HL-60/S4 treated with phorbol 12-myristate 13-acetate at 8.2 ng/mL for 4 days and 3 days (cell line): ENCODE measurements at regions not wholly inside any gene's neighbourhood (a gene's known extent, or its start where the extent isn't known, plus 50 kb on each side); places are given as distances from the start of the nearest gene placed in this dataset.
"Not testable (repeated sequence)": the region's sequence is repeated elsewhere in the genome, so short reads cannot be mapped to it uniquely, and the experiment has no call there.

Experiments used
- in situ Hi-C: fragments of 300-500 bp; cut with MboI; formaldehyde crosslinking; loops from 2 replicates; pipeline ENCODE4 v1.15.0; 2022; ENCODE audit warnings: low sequenced_read_pairs

DNA sequence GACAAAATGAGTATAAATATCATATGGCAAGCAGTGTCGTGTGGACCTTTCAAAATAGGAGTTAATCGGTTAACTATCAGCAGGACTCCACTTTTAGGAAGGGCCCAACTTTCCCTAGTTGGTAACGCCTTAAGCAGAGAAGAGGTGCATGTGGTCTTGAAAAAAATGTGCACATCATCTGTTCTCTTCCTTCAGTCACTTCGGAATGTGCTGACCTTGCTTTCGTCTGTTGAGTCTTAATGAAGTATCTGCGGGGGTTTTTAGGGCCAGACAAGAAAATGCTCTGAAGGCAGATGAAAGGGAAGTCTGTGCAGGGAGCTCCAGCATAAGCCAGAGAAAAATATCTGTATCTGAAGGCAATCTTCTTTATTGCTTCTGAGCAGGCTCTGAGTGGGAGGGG, 185.2 kb downstream of the AEBP2 start:
- in situ Hi-C loops = no loop called here

GRCh38 chr12:19625551-19625950, 186.3 kb downstream of the AEBP2 start:
- in situ Hi-C loops = not testable (repeated sequence)

- in situ Hi-C loops = no loop called here
Measured at GRCh38 chr12:19627719-19628118, 188.4 kb downstream of the AEBP2 start.

DNA sequence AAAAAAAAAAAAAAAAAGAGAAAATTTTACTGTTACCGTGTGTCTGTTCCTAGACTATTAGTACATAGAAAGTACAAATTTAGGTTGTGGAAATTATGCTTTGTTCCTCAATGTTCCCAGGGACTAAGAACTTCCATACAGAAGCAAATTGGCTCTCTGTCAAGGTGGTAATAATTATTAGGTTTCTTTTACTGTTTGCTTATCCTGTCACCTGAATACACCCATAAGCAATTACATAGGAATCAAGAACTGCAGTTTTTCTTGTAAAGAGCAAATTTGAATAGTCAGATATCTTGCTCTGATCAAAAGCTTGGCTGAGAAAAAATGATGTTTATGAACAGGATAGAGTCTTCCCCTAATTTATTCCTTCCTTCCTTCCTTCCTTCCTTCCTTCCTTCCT, 191.2 kb downstream of the AEBP2 start:
- in situ Hi-C loops = no loop called here

DNA sequence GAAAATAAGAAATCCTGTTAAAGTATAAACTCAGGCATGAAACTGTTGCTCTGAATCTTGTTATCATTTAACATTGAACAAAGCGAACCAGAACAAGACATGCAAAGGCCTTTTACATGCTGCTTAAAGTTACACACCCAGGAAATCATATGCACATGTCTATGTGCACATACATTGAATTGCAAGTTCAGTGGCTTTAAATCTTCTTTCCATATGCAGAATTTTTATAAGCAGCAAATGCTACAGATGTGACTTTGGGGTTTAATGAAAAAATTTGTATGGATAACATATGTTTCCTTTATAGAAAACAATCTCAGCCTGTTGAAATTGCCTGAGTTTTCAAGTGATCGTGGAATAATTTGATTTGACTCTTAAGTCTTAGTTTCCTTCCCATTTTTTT, 193.9 kb downstream of the AEBP2 start:
- in situ Hi-C loops = no loop called here

DNA sequence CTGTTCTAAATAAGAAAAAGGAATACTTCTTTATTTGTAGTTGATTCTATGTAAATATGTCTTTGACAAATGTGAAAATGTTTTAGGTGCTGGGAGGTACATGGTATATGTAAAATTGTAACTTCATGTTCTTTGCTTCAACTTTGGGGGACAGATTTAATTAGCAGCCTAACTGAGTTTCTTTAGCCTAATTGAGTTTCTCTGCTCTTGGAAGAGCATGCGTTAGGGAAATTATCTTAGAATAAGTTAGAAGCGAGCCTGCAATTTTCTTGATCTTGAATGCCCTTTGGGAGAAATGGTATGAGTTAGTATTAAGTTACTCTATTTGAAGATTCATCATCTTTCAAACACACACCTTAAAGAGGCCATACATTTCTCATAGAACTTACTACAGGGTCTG, 194.3 kb downstream of the AEBP2 start:
- in situ Hi-C loops = no loop called here

DNA sequence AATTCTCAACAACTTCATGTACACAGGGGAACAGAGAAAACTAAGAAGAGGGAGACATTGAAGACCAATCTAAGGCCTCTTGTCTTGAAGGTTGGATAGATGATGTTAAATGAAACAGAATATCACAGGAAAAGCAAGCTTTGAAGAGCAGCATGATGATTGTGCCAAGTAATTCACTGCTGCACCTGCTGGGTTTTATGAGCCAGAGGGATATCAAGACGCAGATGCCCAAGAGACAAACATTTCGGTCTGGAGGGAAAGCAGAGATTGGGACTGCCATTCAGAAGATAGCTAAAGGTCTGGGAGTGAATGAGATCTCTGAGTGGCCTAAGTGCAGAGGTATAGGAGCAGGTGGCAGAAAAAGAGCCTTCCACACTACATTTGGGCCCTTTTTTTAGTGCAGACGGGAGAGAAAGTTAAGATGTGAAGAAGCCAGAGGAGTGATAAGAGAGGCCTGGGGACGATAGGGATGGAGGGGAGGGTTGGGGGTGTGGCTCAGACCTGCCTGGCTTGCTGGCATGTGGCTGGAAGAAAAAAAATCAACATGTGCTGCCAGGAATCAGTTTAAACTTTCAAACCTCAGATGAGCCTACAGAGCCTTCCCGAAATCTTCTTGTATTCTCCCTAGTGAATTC, 200.6 kb downstream of the AEBP2 start:
- in situ Hi-C loops = no loop called here

DNA sequence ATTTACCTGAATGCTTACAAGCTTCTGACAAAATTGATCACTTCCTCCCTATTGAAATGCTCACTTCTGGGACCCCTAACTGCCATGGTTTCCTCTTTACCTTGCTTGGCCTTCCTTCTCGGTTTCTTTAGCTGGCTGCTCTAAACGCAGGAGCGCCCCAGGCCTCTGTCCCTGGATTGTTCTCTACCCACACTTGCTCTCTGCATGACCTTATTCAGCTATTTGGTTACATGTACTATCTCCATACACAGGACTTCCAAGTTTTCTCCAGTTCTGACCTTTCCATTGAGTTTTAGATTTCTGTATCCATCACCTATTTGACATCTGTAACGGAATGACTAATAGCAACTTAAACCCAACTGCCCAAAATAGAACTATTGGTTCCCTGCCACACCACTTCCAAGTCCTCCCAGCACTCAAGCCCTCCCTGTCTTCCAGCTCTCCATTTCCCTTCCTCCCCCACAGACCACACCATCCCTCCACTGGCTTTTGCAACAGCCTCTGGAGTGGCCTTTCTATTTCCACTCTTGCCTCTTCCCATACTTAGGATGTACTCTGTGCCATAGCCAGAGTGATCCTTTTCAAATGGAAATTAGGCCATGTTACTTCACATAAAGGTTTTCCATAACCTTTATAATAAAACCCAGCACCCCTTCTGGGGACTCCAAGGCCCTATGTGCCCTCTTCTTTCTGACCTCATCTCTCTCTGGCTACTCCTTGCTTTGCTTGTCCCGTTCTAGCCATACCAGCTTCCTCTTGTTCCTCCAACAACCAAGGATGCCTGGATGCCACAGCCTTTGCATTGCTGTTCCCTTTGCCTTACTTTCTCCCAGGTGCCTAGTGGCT, 202.2 kb downstream of the AEBP2 start:
- in situ Hi-C loops = no loop called here

GRCh38 chr12:19642345-19642744, 203.1 kb downstream of the AEBP2 start:
- in situ Hi-C loops = no loop called here

DNA sequence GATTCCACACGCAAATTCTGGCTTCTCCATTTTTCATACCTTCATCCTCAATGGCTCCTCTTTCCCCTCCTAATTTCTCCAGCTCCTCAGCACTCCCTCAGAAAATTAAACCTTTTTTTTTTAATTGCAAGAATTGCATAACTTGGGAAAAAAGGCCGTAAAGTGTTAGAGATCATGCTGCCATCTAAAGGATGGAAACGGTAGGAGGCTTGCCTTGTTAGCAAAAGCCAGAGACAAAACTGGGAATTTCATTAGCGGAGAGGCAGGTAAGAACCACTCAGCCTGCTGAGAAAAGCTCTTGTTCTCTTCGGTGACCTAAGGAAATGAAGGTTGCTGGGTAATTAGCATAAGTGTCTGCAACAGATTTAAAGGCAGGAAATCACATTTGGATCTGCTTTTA, 204.3 kb downstream of the AEBP2 start:
- in situ Hi-C loops = no loop called here

- in situ Hi-C loops = no loop called here
Measured at GRCh38 chr12:19644571-19644970, 205.3 kb downstream of the AEBP2 start.

DNA sequence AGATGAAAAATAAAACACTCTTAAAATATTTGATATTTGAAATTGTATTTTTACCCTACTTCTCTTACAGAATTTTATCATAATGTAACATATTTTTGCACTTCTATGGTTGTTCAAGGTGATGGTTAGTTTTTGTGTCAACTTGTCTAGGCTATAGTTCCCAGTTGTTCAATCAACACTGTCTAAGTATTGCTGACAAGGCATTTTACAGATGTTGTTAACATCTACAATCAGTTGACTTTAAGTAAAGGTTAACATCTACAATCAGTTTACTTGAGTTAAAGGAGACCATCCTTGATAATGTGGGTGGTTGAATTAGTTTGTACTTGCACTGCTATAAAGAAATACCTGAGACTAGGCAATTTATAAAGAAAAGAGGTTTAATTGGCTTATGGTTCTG, 206.5 kb downstream of the AEBP2 start:
- in situ Hi-C loops = no loop called here

DNA sequence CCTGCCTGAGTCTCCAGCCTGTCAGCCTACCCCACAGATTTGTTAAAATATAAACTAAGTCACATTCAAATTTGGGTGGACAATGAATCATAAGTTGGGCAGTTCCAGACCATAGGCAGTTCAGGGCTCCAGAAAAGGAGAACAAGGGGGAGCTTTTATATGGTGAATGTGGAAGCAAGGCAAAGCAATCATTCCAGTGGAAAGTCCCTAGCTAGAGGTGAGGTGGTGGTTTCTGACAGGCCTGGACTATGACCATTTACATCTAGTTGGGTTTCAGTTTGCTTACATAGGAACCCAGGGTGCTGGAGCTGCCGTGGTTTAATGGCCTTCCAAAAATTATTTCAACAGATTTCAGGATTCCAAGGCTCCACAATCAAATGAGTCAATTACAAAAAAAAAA, 207.3 kb downstream of the AEBP2 start:
- in situ Hi-C loops = no loop called here

GRCh38 chr12:19647806-19648556, 208.7 kb downstream of the AEBP2 start:
- in situ Hi-C loops = no loop called here

DNA sequence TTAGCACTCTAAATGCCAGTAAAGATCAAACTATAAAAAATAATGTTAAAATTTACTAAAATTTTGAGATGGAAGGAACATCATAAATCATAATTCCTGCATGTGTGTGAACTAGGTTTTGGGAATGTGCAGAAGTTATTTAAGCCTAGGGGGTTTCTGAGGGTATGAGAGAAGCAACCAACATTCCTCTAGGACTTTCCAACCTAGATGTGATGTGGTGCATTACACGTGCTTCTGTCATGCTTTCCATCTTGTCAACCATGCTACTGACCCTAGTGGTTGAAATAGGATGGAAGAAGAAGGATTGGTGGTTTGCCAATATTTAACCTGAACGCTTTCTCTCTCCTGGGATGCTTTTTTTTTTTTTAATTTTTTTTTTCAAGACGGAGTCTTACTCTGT, 209.3 kb downstream of the AEBP2 start:
- in situ Hi-C loops = no loop called here

DNA sequence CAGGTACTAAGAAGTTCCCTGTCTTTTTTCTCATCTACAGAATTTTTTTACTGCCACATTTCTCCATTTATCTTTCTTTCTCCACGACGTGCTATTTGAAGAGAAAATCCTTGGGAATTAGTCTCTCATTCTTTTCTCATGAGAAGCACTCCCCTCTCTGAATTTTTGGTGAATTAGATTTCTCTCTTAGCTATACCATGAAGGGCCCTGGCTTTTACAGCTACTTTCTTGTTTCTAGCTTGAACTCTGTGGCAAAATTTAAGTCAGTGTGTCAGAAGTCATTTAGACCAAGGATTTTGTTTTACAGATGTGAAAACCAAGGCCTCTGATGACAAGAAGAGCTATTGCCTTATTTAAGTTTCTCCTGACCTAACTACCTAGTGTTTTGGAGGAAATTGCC, 213.1 kb downstream of the AEBP2 start:
- in situ Hi-C loops = no loop called here

DNA sequence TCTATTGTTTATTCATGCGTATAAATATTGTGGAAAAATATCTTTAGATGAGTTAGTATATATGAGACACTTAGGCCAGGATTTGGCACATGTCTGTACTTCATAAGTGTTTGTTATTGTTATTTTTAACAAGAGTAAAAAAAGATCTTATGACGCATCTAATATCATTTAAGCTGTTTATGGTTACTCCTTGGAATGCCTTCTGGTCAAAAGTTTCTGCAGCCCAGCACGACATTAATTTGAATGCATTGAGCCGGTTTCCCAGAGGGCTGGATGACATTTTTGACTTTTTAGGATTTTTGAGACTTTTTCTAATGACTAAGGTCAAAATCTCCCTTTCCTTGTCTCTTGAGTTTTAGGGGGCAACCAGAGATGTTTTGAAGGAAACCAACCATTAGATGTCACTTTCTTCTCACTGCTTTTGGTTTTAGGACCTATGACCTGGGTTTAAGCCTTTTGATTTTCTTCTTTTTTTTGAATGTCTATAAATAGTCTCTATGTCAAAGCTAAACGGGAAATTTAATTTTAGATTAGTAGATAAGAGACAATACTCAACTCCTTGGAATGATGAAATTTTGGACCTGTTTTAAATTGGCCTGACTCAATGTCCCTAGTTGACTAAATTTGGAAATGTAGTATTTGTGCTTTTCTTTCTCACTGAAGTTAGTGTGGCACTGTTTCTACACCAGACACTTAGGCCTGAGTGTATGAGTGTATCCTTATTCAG, 215.5 kb downstream of the AEBP2 start:
- in situ Hi-C loops = no loop called here

DNA sequence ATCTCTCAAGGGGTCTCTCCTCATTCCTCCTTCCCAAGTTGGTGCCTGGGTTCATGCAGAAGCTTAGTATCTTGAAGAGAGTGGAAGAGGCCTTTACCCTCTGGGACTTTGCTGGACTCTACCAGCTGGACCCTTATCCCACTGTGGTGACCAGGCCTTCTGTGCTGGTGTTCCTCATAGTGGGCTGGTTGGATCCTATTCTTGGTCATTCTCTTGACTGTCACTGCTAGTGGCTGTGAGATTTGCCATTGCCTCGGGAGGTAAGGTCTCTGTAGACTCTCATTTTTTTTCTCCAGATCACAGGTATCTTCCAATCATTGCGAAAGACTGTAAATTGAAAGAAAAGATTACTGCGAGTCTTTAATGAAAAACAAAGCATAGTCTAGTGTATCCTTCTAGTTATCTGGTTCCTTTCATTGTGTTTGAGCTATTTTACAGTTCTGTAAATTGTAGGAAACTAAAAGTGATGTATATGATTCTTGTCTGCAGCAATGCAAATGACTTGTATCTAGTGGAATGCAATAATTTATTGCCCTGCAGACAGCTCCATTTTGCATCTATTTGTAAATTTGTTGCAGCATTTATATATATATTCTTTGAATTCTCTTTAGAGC, 217.9 kb downstream of the AEBP2 start:
- in situ Hi-C loops = no loop called here

- in situ Hi-C loops = no loop called here
Measured at GRCh38 chr12:19657732-19658130, 218.4 kb downstream of the AEBP2 start.

DNA sequence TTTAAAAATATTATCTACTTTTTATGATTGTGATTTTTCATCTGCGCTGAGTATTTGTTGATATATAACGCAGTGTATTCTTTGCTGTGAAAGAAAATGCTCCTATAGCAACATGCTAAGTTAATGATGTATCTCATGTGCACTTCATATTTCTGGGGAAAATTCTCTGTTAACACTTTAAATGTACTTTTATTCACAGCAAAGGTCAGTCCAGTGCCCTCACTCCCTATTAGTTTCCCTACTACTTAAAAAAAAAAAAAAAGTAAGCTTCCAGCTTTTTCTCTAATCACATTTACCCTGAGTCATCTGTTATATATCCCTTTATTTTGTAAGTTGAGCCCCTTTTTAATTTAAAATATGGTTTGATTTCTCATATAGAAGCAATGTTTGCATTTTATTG, 219.8 kb downstream of the AEBP2 start:
- in situ Hi-C loops = no loop called here

GRCh38 chr12:19659501-19659900, 220.2 kb downstream of the AEBP2 start:
- in situ Hi-C loops = no loop called here
